ENCODE measurements at regions not wholly inside any gene's neighbourhood (a gene's known extent, or its start where the extent isn't known, plus 50 kb on each side); places are given as distances from the start of the nearest gene placed in this dataset.

GRCh38 chr1:168803806-168804510, 75.0 kb upstream of the DPT start:
- no peak for DNase-seq
- intact Hi-C loops (cut with DNase I; ENCODE audit: low total_unique reads): no loop called here
- no peaks in the 10 kb centered on the region for H3K4me1 ChIP-seq
- WGBS, 5 donors: 78 to 89% (median 85%) methylated on average over 7 of the region's 7 CpGs
- TF ChIP-seq POLR2A (IDR thresholded peaks at IDR 0.05) (no peak), POLR2AphosphoS5 (IDR thresholded peaks at IDR 0.05) (no peak), CTCF (IDR thresholded peaks at IDR 0.05 in 8 of 11, conservative IDR thresholded peaks at IDR 0.05 in 3 of 11) (no peak)
- no peak overlapping the region for H3K4me3 ChIP-seq
- H3K9me3 ChIP-seq: no peaks in the 10 kb centered on the region
- no peak overlapping the region for H3K27ac ChIP-seq
- no peaks in the 10 kb centered on the region for H3K36me3 ChIP-seq
- peaks cover 0 to 9% (median 0%) of the 10 kb centered on the region in 7 donors for H3K27me3 ChIP-seq (replicated peaks in 1 of 7)

GRCh38 chr1:168806952-168807351, 77.9 kb upstream of the DPT start:
- TF ChIP-seq CTCF (IDR thresholded peaks at IDR 0.05 in 8 of 11, conservative IDR thresholded peaks at IDR 0.05 in 3 of 11): no peak
- TF ChIP-seq POLR2A (IDR thresholded peaks at IDR 0.05): no peak
- TF ChIP-seq POLR2AphosphoS5 (IDR thresholded peaks at IDR 0.05): no peak
- no peak overlapping the region for H3K4me3 ChIP-seq
- intact Hi-C loops (cut with DNase I; ENCODE audit: low total_unique reads): no loop called here
- 89 to 96% (median 92%) methylated on average over 2 of the region's 2 CpGs for WGBS, 5 donors
- H3K36me3 ChIP-seq: no peaks in the 10 kb centered on the region
- H3K4me1 ChIP-seq: no peaks in the 10 kb centered on the region
- peaks cover 0 to 9% (median 0%) of the 10 kb centered on the region in 7 donors for H3K27me3 ChIP-seq (replicated peaks in 1 of 7)
- no peak overlapping the region for H3K27ac ChIP-seq
- no peak for DNase-seq
- no peaks in the 10 kb centered on the region for H3K9me3 ChIP-seq

GRCh38 chr1:168811176-168811575, 82.2 kb upstream of the DPT start:
- no peaks in the 10 kb centered on the region for H3K4me1 ChIP-seq
- WGBS, 5 donors: 82 to 96% (median 92%) methylated on average over 3 of the region's 3 CpGs
- H3K27me3 ChIP-seq (replicated peaks in 1 of 7): peaks cover 0 to 9% (median 0%) of the 10 kb centered on the region in 7 donors
- intact Hi-C loops (cut with DNase I; ENCODE audit: low total_unique reads): no loop called here
- no peak overlapping the region for H3K4me3 ChIP-seq
- peaks cover 0 to 3% (median 0%) of the 10 kb centered on the region in 8 donors for H3K9me3 ChIP-seq
- no peak for DNase-seq
- H3K36me3 ChIP-seq: no peaks in the 10 kb centered on the region
- H3K27ac ChIP-seq: no peak overlapping the region
- no peak for TF ChIP-seq CTCF (IDR thresholded peaks at IDR 0.05 in 8 of 11, conservative IDR thresholded peaks at IDR 0.05 in 3 of 11)
- no peak for TF ChIP-seq POLR2AphosphoS5 (IDR thresholded peaks at IDR 0.05)
- no peak for TF ChIP-seq POLR2A (IDR thresholded peaks at IDR 0.05)

GRCh38 chr1:168819668-168820067, 90.7 kb upstream of the DPT start:
- H3K27me3 ChIP-seq (replicated peaks in 1 of 7): no peaks in the 10 kb centered on the region
- intact Hi-C loops (cut with DNase I; ENCODE audit: low total_unique reads): no loop called here
- 84 to 93% (median 86%) methylated on average over 3 of the region's 3 CpGs for WGBS, 5 donors

More at GRCh38 chr1:168819668-168820067, 90.7 kb upstream of the DPT start:
- Histone ChIP-seq H3K4me3 (no peak overlapping the region), H3K27ac (no peak overlapping the region), H3K9me3 (peaks cover 0 to 3% (median 0%) of the 10 kb centered on the region in 8 donors), H3K36me3 (no peaks in the 10 kb centered on the region), H3K4me1 (no peaks in the 10 kb centered on the region)
- TF ChIP-seq POLR2AphosphoS5 (IDR thresholded peaks at IDR 0.05) (no peak), POLR2A (IDR thresholded peaks at IDR 0.05) (no peak), CTCF (IDR thresholded peaks at IDR 0.05 in 8 of 11, conservative IDR thresholded peaks at IDR 0.05 in 3 of 11) (no peak)
- no peak for DNase-seq
